ENCODE measurements at regions not wholly inside any gene's neighbourhood (a gene's known extent, or its start where the extent isn't known, plus 50 kb on each side); places are given as distances from the start of the nearest gene placed in this dataset.

- H3K27ac ChIP-seq (ENCODE audit: insufficient read depth, low read length) = no peak overlapping the region
- peaks cover 2% of the 10 kb centered on the region; the same call in 1 of the 2 replicates for H3K4me1 ChIP-seq (ENCODE audit: control insufficient read depth, insufficient read depth, low read length)
- no peak overlapping the region for H3K4me2 ChIP-seq (ENCODE audit: low read depth, low read length)
- CTCF ChIA-PET = interaction anchor here (0.7 kb wide), 1 partner anchor 350 kb away, joined by 3 read pairs; no protein-coding TSS in a partner anchor
- H3K9me3 ChIP-seq (ENCODE audit: control insufficient read depth, insufficient read depth, low read length) = no peaks in the 10 kb centered on the region
- no peak overlapping the region for H2AFZ ChIP-seq (replicated peaks; ENCODE audit: low read length, poor library complexity)
- no peak overlapping the region for H3K23ac ChIP-seq (ENCODE audit: low read depth, low read length)
- H3K56ac ChIP-seq (ENCODE audit: extremely low read depth, insufficient read depth, low read length) = no peak overlapping the region
- DNase-seq (peak; percentile 15), ATAC-seq (ENCODE audit: low read depth) (no peak; the same call in 1 of the 2 replicates)
- no TSS peak for BruUV-seq (replicated peaks)
- dilution Hi-C loops (cut with HindIII; ENCODE audit: low sequenced_read_pairs, unreplicated experiment) = no loop called here
- POLR2A ChIA-PET (ENCODE audit: unreplicated experiment) = no interaction called here
- H2AK5ac ChIP-seq (ENCODE audit: low read depth, low read length) = no peak overlapping the region
- TF ChIP-seq CTCF (conservative IDR thresholded peaks at IDR 0.05; ENCODE audit: low read depth, low read length) (no peak), CHD1 (IDR thresholded peaks at IDR 0.05; ENCODE audit: low read depth, low read length) (no peak), SMC3 (IDR thresholded peaks at IDR 0.05; ENCODE audit: low read depth, low read length) (no peak), ELK1 (IDR thresholded peaks at IDR 0.05; ENCODE audit: borderline replicate concordance, low read depth, low read length) (no peak), POLR2A (IDR thresholded peaks at IDR 0.05; ENCODE audit: low read depth, low read length) (no peak), BHLHE40 (IDR thresholded peaks at IDR 0.05; ENCODE audit: low read depth, low read length) (no peak), USF2 (IDR thresholded peaks at IDR 0.05; ENCODE audit: low read depth, low read length) (no peak), FOS (IDR thresholded peaks at IDR 0.05; ENCODE audit: low read depth, low read length) (no peak)
- H3K4ac ChIP-seq (ENCODE audit: low read depth, low read length) = no peak overlapping the region
- no peaks in the 10 kb centered on the region for H3K9me1 ChIP-seq (ENCODE audit: insufficient read depth, low read length)
- H2BK15ac ChIP-seq (ENCODE audit: low read depth, low read length) = no peak overlapping the region
- H3K27me3 ChIP-seq (ENCODE audit: control insufficient read depth, insufficient read depth, low read length) = peaks cover 1% of the 10 kb centered on the region
- no peak overlapping the region for H4K8ac ChIP-seq (ENCODE audit: low read depth in 2 of 2, low read length in 2 of 2)
- H4K20me1 ChIP-seq (ENCODE audit: insufficient read depth, low read length) = no peaks in the 10 kb centered on the region
- H2BK5ac ChIP-seq (ENCODE audit: low read depth, low read length, poor library complexity, severe bottlenecking) = no peak overlapping the region
- H4K91ac ChIP-seq (ENCODE audit: insufficient read depth, low read depth, low read length) = no peak overlapping the region
- H4K5ac ChIP-seq (ENCODE audit: low read depth, low read length) = no peak overlapping the region
- no peak overlapping the region for H2AK9ac ChIP-seq (replicated peaks; ENCODE audit: low read depth, low read length, poor library complexity)
- H3K4me3 ChIP-seq (ENCODE audit: insufficient read depth, low read depth, low read length) = no peak overlapping the region
- no peak overlapping the region for H3K9ac ChIP-seq (ENCODE audit: low read depth, low read length)
- WGBS, 2 experiments (ENCODE audit: extremely low coverage in 2 of 2, insufficient read length in 1 of 2) = no CpG with 5 or more reads among the region's 2 CpGs
- no peak overlapping the region for H3K18ac ChIP-seq (ENCODE audit: low read depth, low read length)
- intact Hi-C loops (cut with micrococcal nuclease) = no loop called here
- H3K79me1 ChIP-seq (ENCODE audit: low read depth in 1 of 2, low read length in 2 of 2) = no peaks in the 10 kb centered on the region
- H2BK20ac ChIP-seq (ENCODE audit: low read depth, low read length) = no peak overlapping the region
- H3K14ac ChIP-seq (replicated peaks; ENCODE audit: low read depth, low read length) = no peak overlapping the region
- no peak overlapping the region for H2BK120ac ChIP-seq (ENCODE audit: low read depth, low read length)
- in situ Hi-C loops (cut with MboI; ENCODE audit: low sequenced_read_pairs) = no loop called here
- no peaks in the 10 kb centered on the region for H3K36me3 ChIP-seq (ENCODE audit: control insufficient read depth, insufficient read depth, low read length)
Measured at GRCh38 chr20:11496380-11496779, 421.3 kb upstream of the BTBD3 start.
